OCI-LY7 (cell line): ENCODE measurements at regions not wholly inside any gene's neighbourhood (a gene's known extent, or its start where the extent isn't known, plus 50 kb on each side); places are given as distances from the start of the nearest gene placed in this dataset.

Experiments
- BruUV-seq: library from RNA; stranded (reverse); fragments of 400-500 nt; replicated peaks from 2 replicates; lab custom pipeline; 2021; lab: Mats Ljungman, UMichigan
- CTCF ChIA-PET: fragments of 300-600 bp; sonication (Branson Sonifier 250); formaldehyde crosslinking; loops from one replicate; lab custom pipeline; 2022; ENCODE audit warnings: antibody characterized with exemption; ENCODE audit not compliant: unreplicated experiment; lab: Charles Lee
- POLR2A ChIA-PET: fragments of 300-600 bp; sonication (Branson Sonifier 250); formaldehyde crosslinking; loops from one replicate; lab custom pipeline; 2022; ENCODE audit warnings: antibody characterized with exemption; lab: Charles Lee
- DNase-seq: peaks from one replicate; pipeline ENCODE4 v3.0.0-alpha.2; 2015; ENCODE audit warnings: low spot score
- H2AFZ ChIP-seq: fragments of 200-600 bp; sonication (generic), shearing (Covaris generic); 2 replicates; pipeline ENCODE4 v1.6.1; 2014; ENCODE audit warnings: mild to moderate bottlenecking, antibody characterized with exemption, low read length, moderate library complexity
- H3K27ac ChIP-seq: fragments of 200-600 bp; sonication (generic); 2 replicates; pipeline ENCODE4 v1.5.1; 2014; ENCODE audit warnings: mixed run types, low read depth, mild to moderate bottlenecking, moderate library complexity, low read length, inconsistent platforms; ENCODE audit not compliant: poor library complexity, severe bottlenecking
- H3K36me3 ChIP-seq: fragments of 200-600 bp; sonication (generic); 2 replicates; pipeline ENCODE4 v1.6.1; 2014; ENCODE audit warnings: mild to moderate bottlenecking, antibody characterized with exemption, low read length, moderate library complexity, mixed read lengths; ENCODE audit not compliant: insufficient read depth
- H3K4me1 ChIP-seq: fragments of 200-600 bp; sonication (generic); 2 replicates; pipeline ENCODE4 v1.5.1; 2014; ENCODE audit warnings: mild to moderate bottlenecking, low read length; ENCODE audit not compliant: insufficient read depth, poor library complexity, severe bottlenecking
- H3K4me2 ChIP-seq: fragments of 200-600 bp; sonication (generic); 2 replicates; pipeline ENCODE4 v1.6.1; 2014; ENCODE audit warnings: mild to moderate bottlenecking, low read length
- H3K4me3 ChIP-seq: fragments of 200-600 bp; sonication (generic); 2 replicates; pipeline ENCODE4 v1.5.1; 2014; ENCODE audit warnings: mild to moderate bottlenecking, low read depth, low read length; ENCODE audit not compliant: poor library complexity, severe bottlenecking
- H3K79me2 ChIP-seq: fragments of 200-600 bp; sonication (generic); 2 replicates; pipeline ENCODE4 v1.6.1; 2016; ENCODE audit warnings: low read depth, mild to moderate bottlenecking, low read length, moderate library complexity, mixed read lengths; ENCODE audit not compliant: insufficient read depth
- H3K9me2 ChIP-seq: fragments of 200-600 bp; sonication (generic); 2 replicates; pipeline ENCODE4 v1.6.1; 2016; ENCODE audit warnings: mild to moderate bottlenecking, low read length, mixed read lengths; ENCODE audit not compliant: insufficient read depth
- H3K9me3 ChIP-seq: fragments of 200-600 bp; sonication (generic); 2 replicates; pipeline ENCODE4 v1.6.1; 2014; ENCODE audit warnings: mild to moderate bottlenecking, mixed run types, low read length, mixed read lengths
- H4K20me1 ChIP-seq: fragments of 200-600 bp; sonication (generic); 2 replicates; pipeline ENCODE4 v1.6.1; 2014; ENCODE audit warnings: mild to moderate bottlenecking, antibody characterized with exemption, low read length, moderate library complexity, mixed read lengths; ENCODE audit not compliant: insufficient read depth
- EZH2phosphoT487 ChIP-seq: fragments of 200-600 bp; sonication (generic); IDR thresholded peaks from 2 replicates; pipeline ENCODE4 v1.6.1; 2018; ENCODE audit warnings: low read depth, borderline replicate concordance, mild to moderate bottlenecking, mixed run types, antibody characterized with exemption, low read length, moderate library complexity, mixed read lengths
- intact Hi-C: fragments of 100-400 bp; cut with micrococcal nuclease; formaldehyde crosslinking; loops from one replicate; pipeline ENCODE4 v1.10.0; 2022; ENCODE audit not compliant: unreplicated experiment
- TF ChIP-seq, protein P1 (sequence below): fragments of 200-600 bp; sonication (generic); conservative IDR thresholded peaks from 2 replicates; pipeline ENCODE4 v1.5.1; 2014; ENCODE audit warnings: mild to moderate bottlenecking, antibody characterized with exemption, low read length, moderate library complexity, mixed read lengths

DNA sequence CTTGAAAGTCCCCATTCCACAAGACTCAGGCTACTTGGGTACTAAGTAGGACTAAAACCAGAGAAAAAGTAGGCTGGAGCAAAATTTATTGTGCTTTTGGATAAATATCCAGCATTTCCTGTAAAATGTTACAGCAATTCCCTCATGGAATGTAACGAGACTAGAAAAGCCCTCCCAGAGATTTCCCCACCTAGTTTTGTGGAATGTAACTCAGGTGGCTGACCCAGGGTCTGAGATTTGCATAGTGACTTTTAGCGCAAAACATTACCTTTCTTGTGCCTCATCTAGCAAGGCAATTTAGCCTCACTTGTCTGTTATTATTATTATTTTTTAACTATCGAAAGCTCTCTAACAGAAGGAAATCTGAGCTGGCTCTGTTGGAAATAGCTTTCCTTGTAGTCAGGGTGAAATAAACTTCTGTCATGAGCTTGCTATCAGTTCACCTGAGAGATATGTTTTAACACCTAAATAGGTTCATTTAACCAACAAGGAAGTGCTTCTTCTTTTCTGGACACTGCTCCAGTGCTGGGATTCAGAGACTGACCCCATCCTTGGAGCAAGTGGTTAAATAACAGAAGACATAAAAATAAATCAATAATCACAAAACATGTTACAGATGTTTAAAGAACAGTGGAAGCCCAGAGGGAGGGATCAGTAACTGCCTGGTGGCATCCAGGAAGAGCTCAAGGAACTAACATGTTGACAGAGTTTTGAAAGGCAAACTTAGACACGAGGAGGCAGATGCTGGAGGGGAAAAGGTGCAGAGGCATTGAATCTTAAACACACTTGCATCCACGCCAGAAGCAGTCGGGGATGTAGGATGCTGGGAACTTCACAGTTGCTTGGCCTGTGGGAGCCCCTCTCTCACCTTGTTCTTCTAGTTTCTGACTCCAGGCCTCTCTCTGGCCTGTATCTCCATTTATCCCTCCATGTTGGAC is 68.3 kb upstream of the RHOU start:
- ChIA-PET POLR2A (no interaction called here), CTCF (no interaction called here)
- BruUV-seq: no TSS peak
- no peak overlapping the region for H3K27ac ChIP-seq
- H3K4me1 ChIP-seq: no peaks in the 10 kb centered on the region
- no peak overlapping the region for H3K4me2 ChIP-seq
- intact Hi-C loops: no loop called here
- H3K9me3 ChIP-seq: no peaks in the 10 kb centered on the region
- no peak overlapping the region for H3K4me3 ChIP-seq
- no peak for TF ChIP-seq EZH2phosphoT487
- TF ChIP-seq, protein P1, sequence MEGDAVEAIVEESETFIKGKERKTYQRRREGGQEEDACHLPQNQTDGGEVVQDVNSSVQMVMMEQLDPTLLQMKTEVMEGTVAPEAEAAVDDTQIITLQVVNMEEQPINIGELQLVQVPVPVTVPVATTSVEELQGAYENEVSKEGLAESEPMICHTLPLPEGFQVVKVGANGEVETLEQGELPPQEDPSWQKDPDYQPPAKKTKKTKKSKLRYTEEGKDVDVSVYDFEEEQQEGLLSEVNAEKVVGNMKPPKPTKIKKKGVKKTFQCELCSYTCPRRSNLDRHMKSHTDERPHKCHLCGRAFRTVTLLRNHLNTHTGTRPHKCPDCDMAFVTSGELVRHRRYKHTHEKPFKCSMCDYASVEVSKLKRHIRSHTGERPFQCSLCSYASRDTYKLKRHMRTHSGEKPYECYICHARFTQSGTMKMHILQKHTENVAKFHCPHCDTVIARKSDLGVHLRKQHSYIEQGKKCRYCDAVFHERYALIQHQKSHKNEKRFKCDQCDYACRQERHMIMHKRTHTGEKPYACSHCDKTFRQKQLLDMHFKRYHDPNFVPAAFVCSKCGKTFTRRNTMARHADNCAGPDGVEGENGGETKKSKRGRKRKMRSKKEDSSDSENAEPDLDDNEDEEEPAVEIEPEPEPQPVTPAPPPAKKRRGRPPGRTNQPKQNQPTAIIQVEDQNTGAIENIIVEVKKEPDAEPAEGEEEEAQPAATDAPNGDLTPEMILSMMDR: no peak
- no peak overlapping the region for H2AFZ ChIP-seq
- no peaks in the 10 kb centered on the region for H4K20me1 ChIP-seq
- H3K79me2 ChIP-seq: no peaks in the 10 kb centered on the region
- H3K9me2 ChIP-seq: no peaks in the 10 kb centered on the region
- no peak for DNase-seq
- H3K36me3 ChIP-seq: no peaks in the 10 kb centered on the region

GRCh38 chr1:228668553-228669241 is 66.6 kb upstream of the RHOU start:
- Histone ChIP-seq H3K4me2 (no peak overlapping the region), H3K9me3 (no peaks in the 10 kb centered on the region), H2AFZ (no peak overlapping the region), H4K20me1 (no peaks in the 10 kb centered on the region), H3K4me3 (no peak overlapping the region), H3K79me2 (no peaks in the 10 kb centered on the region), H3K4me1 (no peaks in the 10 kb centered on the region), H3K27ac (no peak overlapping the region), H3K9me2 (no peaks in the 10 kb centered on the region), H3K36me3 (no peaks in the 10 kb centered on the region)
- no peak for DNase-seq
- CTCF ChIA-PET: no interaction called here
- TF ChIP-seq, protein P1: no peak
- no peak for TF ChIP-seq EZH2phosphoT487
- POLR2A ChIA-PET: interaction anchor here (0.5 kb wide), 1 partner anchor 57 kb away, joined by 3 read pairs; no protein-coding TSS in a partner anchor
- intact Hi-C loops: no loop called here
- BruUV-seq: no TSS peak
